Type B pancreatic cell (in vitro differentiated cells): ENCODE measurements at regions not wholly inside any gene's neighbourhood (a gene's known extent, or its start where the extent isn't known, plus 50 kb on each side); places are given as distances from the start of the nearest gene placed in this dataset.

Experiments used
- DNase-seq: peaks from one replicate; pipeline ENCODE4 v3.0.0; 2021; ENCODE audit warnings: mixed read lengths; ENCODE audit not compliant: unreplicated experiment; ENCODE audit errors: extremely low spot score
- H3K27ac Mint-ChIP-seq: 2 replicates; pipeline ENCODE4 v1.8.0; 2021; ENCODE audit warnings: mild to moderate bottlenecking, mixed read lengths
- H3K27me3 Mint-ChIP-seq: 2 replicates; pipeline ENCODE4 v1.8.0; 2021; ENCODE audit warnings: mixed read lengths
- H3K36me3 Mint-ChIP-seq: 2 replicates; pipeline ENCODE4 v1.8.0; 2021; ENCODE audit warnings: mixed read lengths
- H3K4me1 Mint-ChIP-seq: one replicate; pipeline ENCODE4 v1.8.0; 2021; ENCODE audit warnings: mixed read lengths; ENCODE audit not compliant: unreplicated experiment
- H3K4me3 Mint-ChIP-seq: 2 replicates; pipeline ENCODE4 v1.8.0; 2021; ENCODE audit warnings: mild to moderate bottlenecking, mixed read lengths
- H3K9me3 Mint-ChIP-seq: 2 replicates; pipeline ENCODE4 v1.8.0; 2021; ENCODE audit warnings: mixed read lengths
- CTCF ChIP-seq: fragments of 200-600 bp; sonication (generic); conservative IDR thresholded peaks from 2 replicates; pipeline ENCODE4 v1.5.0; 2021; ENCODE audit warnings: antibody characterized with exemption, mild to moderate bottlenecking

GRCh38 chr2:104781151-104781550 lies 72.8 kb upstream of the POU3F3 start:
- Mint-ChIP-seq H3K27ac (no peak overlapping the region), H3K27me3 (peaks cover 6% of the 10 kb centered on the region), H3K9me3 (no peaks in the 10 kb centered on the region), H3K4me3 (no peak overlapping the region), H3K36me3 (no peaks in the 10 kb centered on the region), H3K4me1 (no peaks in the 10 kb centered on the region)
- TF ChIP-seq CTCF: no peak
- no peak for DNase-seq

GRCh38 chr2:104784264-104784663 lies 69.7 kb upstream of the POU3F3 start:
- Mint-ChIP-seq H3K27me3 (peaks cover 29% of the 10 kb centered on the region), H3K4me1 (peaks cover 6% of the 10 kb centered on the region), H3K4me3 (no peak overlapping the region), H3K9me3 (no peaks in the 10 kb centered on the region), H3K27ac (no peak overlapping the region), H3K36me3 (no peaks in the 10 kb centered on the region)
- TF ChIP-seq CTCF: no peak
- DNase-seq: no peak

GRCh38 chr2:104786204-104786603 lies 67.7 kb upstream of the POU3F3 start:
- Mint-ChIP-seq H3K9me3 (no peaks in the 10 kb centered on the region), H3K4me1 (peaks cover 12% of the 10 kb centered on the region), H3K27ac (no peak overlapping the region), H3K4me3 (no peak overlapping the region), H3K27me3 (peaks cover 40% of the 10 kb centered on the region), H3K36me3 (no peaks in the 10 kb centered on the region)
- no peak for DNase-seq
- no peak for TF ChIP-seq CTCF

- Mint-ChIP-seq H3K27me3 (peaks cover 40% of the 10 kb centered on the region), H3K9me3 (no peaks in the 10 kb centered on the region), H3K4me3 (no peak overlapping the region), H3K36me3 (no peaks in the 10 kb centered on the region), H3K27ac (no peak overlapping the region), H3K4me1 (peaks cover 12% of the 10 kb centered on the region)
- no peak for TF ChIP-seq CTCF
- no peak for DNase-seq
Measured at GRCh38 chr2:104786821-104787220, 67.1 kb upstream of the POU3F3 start.

- no peaks in the 10 kb centered on the region for H3K36me3 Mint-ChIP-seq
- no peak for TF ChIP-seq CTCF
- H3K4me1 Mint-ChIP-seq: peaks cover 12% of the 10 kb centered on the region
- peaks cover 40% of the 10 kb centered on the region for H3K27me3 Mint-ChIP-seq
- H3K4me3 Mint-ChIP-seq: no peak overlapping the region
- DNase-seq: no peak
- no peaks in the 10 kb centered on the region for H3K9me3 Mint-ChIP-seq
- no peak overlapping the region for H3K27ac Mint-ChIP-seq
Measured at GRCh38 chr2:104787298-104788065, 66.4 kb upstream of the POU3F3 start.
